GM12872 (cell line): ENCODE measurements at regions not wholly inside any gene's neighbourhood (a gene's known extent, or its start where the extent isn't known, plus 50 kb on each side); places are given as distances from the start of the nearest gene placed in this dataset.

ENCODE experiments used
- CTCF ChIP-seq: IDR thresholded peaks from 3 replicates; pipeline ENCODE4 v1.5.1; 2011; ENCODE audit warnings: low read depth, mild to moderate bottlenecking, low read length, moderate library complexity; ENCODE audit not compliant: insufficient read depth

- no peak for TF ChIP-seq CTCF
Observed at GRCh38 chr2:175647058-175647457, 355.0 kb downstream of the LNPK start.

- TF ChIP-seq CTCF: no peak
Observed at GRCh38 chr2:175640655-175641054, 361.4 kb downstream of the LNPK start.

DNA sequence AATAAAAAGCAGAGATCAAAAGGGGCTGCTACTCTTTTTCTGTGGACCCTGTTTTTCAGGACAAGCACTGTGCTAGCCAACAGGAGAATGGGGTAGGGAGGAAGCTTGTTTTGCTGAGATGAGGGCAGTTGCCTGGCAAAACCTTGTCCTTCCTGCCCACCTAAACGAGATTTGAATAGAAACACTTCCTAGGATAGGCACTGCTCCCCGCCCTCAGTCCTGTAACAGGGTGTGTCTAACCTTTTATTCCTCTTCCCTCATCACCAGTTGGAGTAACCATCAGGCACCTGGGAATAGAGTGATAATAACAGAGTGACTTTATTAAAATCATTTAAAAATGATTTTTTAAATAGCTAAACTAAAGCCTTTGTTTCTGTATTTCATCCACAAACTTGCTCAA is 368.8 kb downstream of the LNPK start:
- no peak for TF ChIP-seq CTCF

DNA sequence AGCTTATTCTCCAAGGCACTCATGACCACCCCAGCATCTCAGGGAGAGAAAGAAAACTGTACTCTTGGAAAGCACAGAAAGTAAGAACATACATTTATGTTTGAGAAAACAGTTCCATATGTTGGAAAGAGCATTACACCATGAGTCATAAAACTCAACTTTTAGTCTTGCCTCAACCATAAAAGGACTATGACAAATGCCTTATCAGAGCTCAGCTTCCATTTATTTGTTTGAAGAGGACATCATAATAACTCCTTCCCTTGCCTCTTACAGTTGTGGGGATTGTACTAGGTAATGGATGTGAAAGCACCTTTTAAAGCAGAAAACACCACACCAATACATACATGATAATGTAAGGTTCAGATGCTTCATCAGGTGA is 370.8 kb downstream of the LNPK start:
- TF ChIP-seq CTCF: no peak

GRCh38 chr2:175630280-175631244 is 371.5 kb downstream of the LNPK start:
- TF ChIP-seq CTCF: no peak

DNA sequence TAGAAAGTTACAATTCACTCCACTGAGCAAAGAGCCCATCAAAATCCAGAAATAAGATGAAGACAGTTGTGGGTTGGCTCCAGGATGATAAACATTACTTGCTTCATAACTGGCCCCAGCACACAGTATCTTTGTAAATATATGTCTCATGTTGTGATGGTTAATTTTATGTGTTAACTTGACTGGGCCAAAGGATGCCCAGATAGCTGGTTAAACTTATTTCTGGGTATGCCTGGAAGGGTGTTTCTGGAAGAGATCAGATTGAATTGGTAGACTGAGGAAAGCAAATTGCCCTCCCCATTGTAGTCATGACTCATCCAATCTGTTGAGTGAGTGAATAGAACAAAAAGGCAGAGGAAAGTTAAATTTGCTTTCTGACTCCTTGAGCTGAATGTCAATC is 373.8 kb downstream of the LNPK start:
- no peak for TF ChIP-seq CTCF

DNA sequence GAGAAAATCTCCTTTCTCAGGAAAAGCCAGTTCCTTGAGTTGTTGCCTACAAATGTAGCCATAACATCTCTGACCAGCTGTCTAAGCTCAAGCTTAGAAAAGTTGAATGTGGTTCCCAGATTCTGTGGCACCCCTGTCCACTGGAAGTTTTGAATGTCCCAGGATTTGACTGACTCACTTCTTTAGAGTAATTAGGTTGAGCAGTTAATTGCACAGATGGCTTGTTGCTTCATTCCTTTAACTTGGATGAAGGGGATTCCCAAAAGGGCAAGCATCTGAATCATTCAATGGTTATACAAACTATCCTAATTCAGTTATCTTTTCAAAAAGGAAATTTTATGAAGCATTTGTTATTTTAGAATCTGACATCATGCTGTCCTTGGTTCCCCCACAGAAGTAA is 374.7 kb downstream of the LNPK start:
- no peak for TF ChIP-seq CTCF

DNA sequence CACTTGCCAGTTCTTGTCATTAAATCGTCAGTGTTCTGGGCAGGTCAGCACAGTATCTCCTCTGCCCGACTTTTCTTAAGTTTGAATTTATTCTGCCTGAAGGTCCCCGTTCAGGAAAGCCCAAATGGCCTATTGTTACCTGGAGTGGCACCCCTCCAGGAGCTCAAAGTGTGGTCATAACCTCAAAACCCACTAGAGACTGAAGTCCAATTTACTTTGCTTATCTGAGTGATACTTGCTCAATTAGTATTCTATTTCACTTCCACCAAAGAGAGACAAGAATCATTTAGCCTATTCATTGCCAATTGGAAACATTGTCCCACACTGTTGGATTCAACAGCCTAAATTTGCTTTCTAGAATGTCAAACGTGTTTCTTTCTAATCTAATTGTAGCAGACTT is 375.3 kb downstream of the LNPK start:
- no peak for TF ChIP-seq CTCF
